PFSK-1 (cell line): ENCODE measurements at regions not wholly inside any gene's neighbourhood (a gene's known extent, or its start where the extent isn't known, plus 50 kb on each side); places are given as distances from the start of the nearest gene placed in this dataset.

Experiments
- FOXP2 ChIP-seq: optimal IDR thresholded peaks from 2 replicates; pipeline ENCODE3; 2011; ENCODE audit warnings: borderline replicate concordance, control low read depth, inconsistent platforms; ENCODE audit not compliant: insufficient read depth; ENCODE audit errors: extremely low read length, extremely low read depth
- POLR2AphosphoS5 ChIP-seq: IDR thresholded peaks from 2 replicates; pipeline ENCODE4 v1.6.1; 2012; ENCODE audit warnings: low read depth, mild to moderate bottlenecking, control low read depth, low read length, moderate library complexity

- no peak for TF ChIP-seq POLR2AphosphoS5
- TF ChIP-seq FOXP2 = no peak
Measured at GRCh38 chr7:17040716-17041115, 158.9 kb upstream of the AGR3 start.
